BE2C (cell line): ENCODE measurements at regions not wholly inside any gene's neighbourhood (a gene's known extent, or its start where the extent isn't known, plus 50 kb on each side); places are given as distances from the start of the nearest gene placed in this dataset.

ENCODE experiments used
- DNase-seq: peaks from one replicate; pipeline ENCODE4 v3.0.0-alpha.2; 2020
- H3K27me3 ChIP-seq: fragments of 250-450 bp; sonication (Bioruptor Pico); 2 replicates; pipeline ENCODE4 v1.5.1; 2020; ENCODE audit warnings: mild to moderate bottlenecking
- H3K36me3 ChIP-seq: fragments of 250-450 bp; sonication (Bioruptor Pico); 2 replicates; pipeline ENCODE4 v1.5.1; 2020; ENCODE audit warnings: mild to moderate bottlenecking
- H3K4me1 ChIP-seq: fragments of 250-450 bp; sonication (Bioruptor Pico); 2 replicates; pipeline ENCODE4 v1.5.1; 2020
- H3K4me3 ChIP-seq: 2 replicates; pipeline ENCODE4 v1.5.1; 2011; ENCODE audit warnings: low read depth, low read length
- H3K9me3 ChIP-seq: fragments of 250-450 bp; sonication (Bioruptor Pico); 2 replicates; pipeline ENCODE4 v1.5.1; 2020
- CTCF ChIP-seq: IDR thresholded peaks from 2 replicates; pipeline ENCODE4 v1.5.1; 2012; ENCODE audit warnings: mild to moderate bottlenecking, low read depth, low read length

DNA sequence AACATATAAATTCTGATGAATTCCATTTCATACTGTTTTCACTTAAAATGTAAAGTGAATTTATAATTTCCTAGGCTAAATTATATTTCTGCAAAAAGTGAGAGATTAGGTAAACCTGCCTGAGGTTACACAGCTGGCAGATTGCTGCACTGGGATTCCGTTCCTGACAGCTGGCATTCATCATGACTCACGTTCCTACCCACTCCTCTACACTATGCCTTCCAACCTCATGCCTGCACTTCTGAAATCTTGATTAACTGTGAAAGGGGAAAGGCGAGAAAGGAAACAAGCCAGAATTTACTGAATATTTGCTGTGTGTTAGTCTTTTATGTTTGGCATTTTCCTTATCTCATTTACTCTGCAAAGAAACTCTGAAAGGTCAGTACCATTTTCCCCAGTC is 73.3 kb upstream of the MON1B start:
- H3K9me3 ChIP-seq, result no peaks in the 10 kb centered on the region; the same call in 1 of the 2 replicates
- H3K27me3 ChIP-seq, result no peaks in the 10 kb centered on the region
- no peaks in the 10 kb centered on the region for H3K36me3 ChIP-seq
- no peaks in the 10 kb centered on the region for H3K4me1 ChIP-seq
- no peak for TF ChIP-seq CTCF
- H3K4me3 ChIP-seq, result no peak overlapping the region
- no peak for DNase-seq

- Histone ChIP-seq H3K4me1 (peaks cover 4% of the 10 kb centered on the region; the same call in 1 of the 2 replicates), H3K36me3 (no peaks in the 10 kb centered on the region), H3K4me3 (no peak overlapping the region), H3K27me3 (no peaks in the 10 kb centered on the region), H3K9me3 (no peaks in the 10 kb centered on the region)
- DNase-seq, result no peak
- no peak for TF ChIP-seq CTCF
Measured at GRCh38 chr16:77131398-77131797, 59.6 kb upstream of the MON1B start.

- no peak for TF ChIP-seq CTCF
- Histone ChIP-seq H3K36me3 (no peaks in the 10 kb centered on the region), H3K27me3 (no peaks in the 10 kb centered on the region), H3K9me3 (no peaks in the 10 kb centered on the region), H3K4me1 (peaks cover 4% of the 10 kb centered on the region; the same call in 1 of the 2 replicates), H3K4me3 (no peak overlapping the region)
- no peak for DNase-seq
Measured at GRCh38 chr16:77132051-77132618, 58.9 kb upstream of the MON1B start.

DNA sequence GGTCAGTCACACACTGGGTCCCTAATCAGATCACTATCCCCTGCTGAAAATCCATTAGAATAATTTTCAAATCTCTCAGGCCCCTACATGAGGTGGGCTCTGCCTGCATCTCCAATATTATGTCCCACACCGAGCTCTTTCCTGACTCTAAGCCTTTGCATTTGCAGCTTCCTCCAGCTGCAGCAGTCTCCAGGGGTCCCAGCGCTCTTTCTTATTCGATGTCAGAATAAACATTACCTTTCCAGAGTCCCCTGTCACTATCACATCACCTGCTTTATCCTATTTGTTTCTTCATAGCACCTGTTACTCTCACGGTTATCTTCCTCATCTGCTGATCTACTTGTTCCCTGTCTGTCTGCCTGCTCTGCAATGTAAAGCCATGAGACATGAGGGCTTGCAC is 57.3 kb upstream of the MON1B start:
- Histone ChIP-seq H3K9me3 (no peaks in the 10 kb centered on the region), H3K4me1 (peaks cover 4% of the 10 kb centered on the region; the same call in 1 of the 2 replicates), H3K4me3 (no peak overlapping the region), H3K36me3 (no peaks in the 10 kb centered on the region), H3K27me3 (no peaks in the 10 kb centered on the region)
- DNase-seq, result no peak
- no peak for TF ChIP-seq CTCF

- Histone ChIP-seq H3K4me3 (no peak overlapping the region), H3K27me3 (no peaks in the 10 kb centered on the region), H3K9me3 (no peaks in the 10 kb centered on the region), H3K4me1 (no peaks in the 10 kb centered on the region), H3K36me3 (no peaks in the 10 kb centered on the region)
- DNase-seq, result no peak
- TF ChIP-seq CTCF, result no peak
Measured at GRCh38 chr16:77137045-77137444, 53.9 kb upstream of the MON1B start.
